ENCODE measurements at regions not wholly inside any gene's neighbourhood (a gene's known extent, or its start where the extent isn't known, plus 50 kb on each side); places are given as distances from the start of the nearest gene placed in this dataset.

DNA sequence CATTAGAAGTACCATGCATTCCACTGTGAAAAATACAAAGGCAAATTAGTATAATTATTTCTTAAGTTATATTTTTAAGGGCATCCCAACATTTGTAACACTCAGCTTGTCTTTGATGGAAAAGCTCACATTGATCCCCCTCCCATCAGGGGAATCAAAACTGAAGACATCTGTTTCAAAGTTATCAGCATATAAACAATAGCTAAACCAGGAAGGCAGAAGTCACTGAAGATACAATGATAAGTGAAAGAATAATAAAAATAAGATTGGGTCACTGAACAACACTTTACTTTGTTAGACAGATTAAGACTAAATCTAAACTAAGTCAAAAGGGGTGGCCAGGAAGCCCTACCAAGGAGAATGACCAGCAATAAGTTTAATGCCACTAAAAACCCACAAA lies 801.9 kb upstream of the ACO1 start:
- TF ChIP-seq POLR2A (IDR thresholded peaks at IDR 0.05; ENCODE audit: low read length): no peak
- TF ChIP-seq GATA1 (IDR thresholded peaks at IDR 0.05; ENCODE audit: low read depth, low read length): no peak

Measured in erythroblast (primary cell).